Hepatocyte (in vitro differentiated cells): ENCODE measurements at regions not wholly inside any gene's neighbourhood (a gene's known extent, or its start where the extent isn't known, plus 50 kb on each side); places are given as distances from the start of the nearest gene placed in this dataset.

Experiments
- CTCF ChIP-seq: fragments of 200-600 bp; sonication (generic); IDR thresholded peaks from 2 replicates; pipeline ENCODE4 v1.5.1; 2016; ENCODE audit warnings: antibody characterized with exemption, mild to moderate bottlenecking; ENCODE audit not compliant: poor library complexity
- EZH2 ChIP-seq: fragments of 200-600 bp; sonication (generic); IDR thresholded peaks from 2 replicates; pipeline ENCODE4 v1.6.1; 2016; ENCODE audit warnings: antibody characterized with exemption, mild to moderate bottlenecking, borderline replicate concordance
- EZH2phosphoT487 ChIP-seq: fragments of 200-600 bp; sonication (generic); IDR thresholded peaks from one replicate; pipeline ENCODE4 v1.6.1; 2018; ENCODE audit warnings: antibody characterized with exemption, mild to moderate bottlenecking, low read depth, moderate library complexity; ENCODE audit not compliant: unreplicated experiment, severe bottlenecking

GRCh38 chr5:21063146-21063545 lies 1075.1 kb upstream of the CDH18 start:
- TF ChIP-seq CTCF (no peak), EZH2phosphoT487 (no peak), EZH2 (no peak)
